Breast epithelium (tissue), 4 donors: ENCODE measurements at regions not wholly inside any gene's neighbourhood (a gene's known extent, or its start where the extent isn't known, plus 50 kb on each side); places are given as distances from the start of the nearest gene placed in this dataset.

Experiments
- DNase-seq, 2 donors: peaks; one replicate each; pipeline ENCODE4 v3.0.0-alpha.2; 2019; ENCODE audit warnings: low spot score in 2 of 2
- H3K27ac ChIP-seq, 2 donors: fragments of 200-600 bp; sonication (generic) in 1 of 2; one replicate each; pipeline ENCODE4 v1.5.1; 2016 to 2019; ENCODE audit warnings: mild to moderate bottlenecking in 1 of 2
- H3K27me3 ChIP-seq, 2 donors: fragments of 200-600 bp; sonication (generic) in 1 of 2; one replicate each; pipeline versions ENCODE4 v1.5.1 to v1.6.0; 2017 to 2019; ENCODE audit warnings: control low read depth in 1 of 2, mild to moderate bottlenecking in 1 of 2
- H3K36me3 ChIP-seq: fragments of 200-600 bp; one replicate; pipeline ENCODE4 v1.5.1; 2019
- H3K4me1 ChIP-seq, 2 donors: fragments of 200-600 bp; sonication (generic); one replicate each; pipeline ENCODE4 v1.5.1; 2016 to 2019; ENCODE audit warnings: control low read depth in 1 of 2
- H3K4me3 ChIP-seq, 3 donors: fragments of 200-600 bp; sonication (generic); 1 replicate in 2 of 3; 2 replicates in 1 of 3; pipeline ENCODE4 v1.5.1; 2016 to 2019; ENCODE audit warnings: mild to moderate bottlenecking in 3 of 3, moderate library complexity in 2 of 3
- H3K9me3 ChIP-seq, 2 donors: fragments of 200-600 bp; sonication (generic) in 1 of 2; one replicate each; pipeline ENCODE4 v1.5.1; 2016 to 2019; ENCODE audit warnings: control low read depth in 1 of 2
- CTCF ChIP-seq, 3 donors: fragments of 450-650 bp; IDR thresholded peaks; one replicate each; pipeline ENCODE4 v1.5.1; 2016 to 2017; ENCODE audit warnings: antibody characterized with exemption in 3 of 3, mild to moderate bottlenecking in 3 of 3, moderate library complexity in 3 of 3
- POLR2A ChIP-seq: fragments of 450-650 bp; IDR thresholded peaks from one replicate; pipeline ENCODE4 v1.6.1; 2016; ENCODE audit warnings: antibody characterized with exemption, mild to moderate bottlenecking, moderate library complexity
- POLR2AphosphoS5 ChIP-seq, 3 donors: sonication (generic); formaldehyde crosslinking; IDR thresholded peaks; one replicate each; pipeline ENCODE4 v1.6.1; 2017; ENCODE audit warnings: antibody characterized with exemption in 3 of 3
- intact Hi-C: fragments of 100-400 bp; cut with DNase I; formaldehyde crosslinking; loops from one replicate; pipeline ENCODE4 v1.15.1; 2023; ENCODE audit warnings: low total_unique reads

GRCh38 chr18:11304928-11305327 lies 155.6 kb upstream of the PIEZO2 start:
- no peak for DNase-seq
- Histone ChIP-seq H3K36me3 (no peaks in the 10 kb centered on the region), H3K27me3 (no peaks in the 10 kb centered on the region), H3K9me3 (peaks cover 0 to 7% of the 10 kb centered on the region in 2 donors), H3K27ac (no peak overlapping the region), H3K4me3 (no peak overlapping the region), H3K4me1 (no peaks in the 10 kb centered on the region)
- TF ChIP-seq POLR2A = no peak
- intact Hi-C loops = no loop called here

- H3K4me3 ChIP-seq = no peak overlapping the region
- no peaks in the 10 kb centered on the region for H3K36me3 ChIP-seq
- intact Hi-C loops = no loop called here
- TF ChIP-seq POLR2A (no peak), POLR2AphosphoS5 (IDR thresholded peaks at IDR 0.05) (no peak)
- peaks cover 0 to 7% of the 10 kb centered on the region in 2 donors for H3K9me3 ChIP-seq
- no peak for DNase-seq
- H3K27me3 ChIP-seq = no peaks in the 10 kb centered on the region
- H3K27ac ChIP-seq = no peak overlapping the region
- H3K4me1 ChIP-seq = no peaks in the 10 kb centered on the region
Observed at GRCh38 chr18:11296946-11297345, 147.6 kb upstream of the PIEZO2 start.

GRCh38 chr18:11293794-11294193 lies 144.4 kb upstream of the PIEZO2 start:
- intact Hi-C loops = no loop called here
- Histone ChIP-seq H3K4me3 (no peak overlapping the region), H3K4me1 (no peaks in the 10 kb centered on the region), H3K36me3 (no peaks in the 10 kb centered on the region), H3K9me3 (no peaks in the 10 kb centered on the region), H3K27ac (no peak overlapping the region), H3K27me3 (no peaks in the 10 kb centered on the region)
- TF ChIP-seq CTCF (IDR thresholded peaks at IDR 0.05) (no peak), POLR2AphosphoS5 (IDR thresholded peaks at IDR 0.05) (no peak), POLR2A (no peak)
- DNase-seq = no peak

GRCh38 chr18:11290786-11291185 lies 141.4 kb upstream of the PIEZO2 start:
- H3K36me3 ChIP-seq = no peaks in the 10 kb centered on the region
- intact Hi-C loops = no loop called here
- no peak overlapping the region for H3K27ac ChIP-seq
- H3K27me3 ChIP-seq = no peaks in the 10 kb centered on the region
- H3K9me3 ChIP-seq = no peaks in the 10 kb centered on the region
- TF ChIP-seq POLR2AphosphoS5 (IDR thresholded peaks at IDR 0.05) = no peak
- TF ChIP-seq CTCF (IDR thresholded peaks at IDR 0.05) = no peak
- TF ChIP-seq POLR2A = no peak
- DNase-seq = no peak
- no peaks in the 10 kb centered on the region for H3K4me1 ChIP-seq
- no peak overlapping the region for H3K4me3 ChIP-seq

- intact Hi-C loops = loop anchor here (5.0 kb wide), 1 partner anchor 82 kb away; no protein-coding TSS in a partner anchor
- H3K4me1 ChIP-seq = no peaks in the 10 kb centered on the region
- no peak for DNase-seq
- no peak overlapping the region for H3K4me3 ChIP-seq
- no peaks in the 10 kb centered on the region for H3K36me3 ChIP-seq
- H3K27ac ChIP-seq = no peak overlapping the region
- H3K27me3 ChIP-seq = no peaks in the 10 kb centered on the region
- TF ChIP-seq CTCF (IDR thresholded peaks at IDR 0.05) (no peak), POLR2AphosphoS5 (IDR thresholded peaks at IDR 0.05) (no peak), POLR2A (no peak)
- no peaks in the 10 kb centered on the region for H3K9me3 ChIP-seq
Observed at GRCh38 chr18:11289248-11289647, 139.9 kb upstream of the PIEZO2 start.

- Histone ChIP-seq H3K9me3 (no peaks in the 10 kb centered on the region), H3K27ac (no peak overlapping the region), H3K27me3 (no peaks in the 10 kb centered on the region), H3K36me3 (no peaks in the 10 kb centered on the region), H3K4me1 (no peaks in the 10 kb centered on the region), H3K4me3 (no peak overlapping the region)
- no peak for TF ChIP-seq CTCF (IDR thresholded peaks at IDR 0.05)
- TF ChIP-seq POLR2A = no peak
- TF ChIP-seq POLR2AphosphoS5 (IDR thresholded peaks at IDR 0.05) = no peak
- intact Hi-C loops = loop anchor here (5.0 kb wide), 1 partner anchor 81 kb away; no protein-coding TSS in a partner anchor
- DNase-seq = no peak
Observed at GRCh38 chr18:11288401-11288800, 139.0 kb upstream of the PIEZO2 start.
